Neural cell (in vitro differentiated cells): ENCODE measurements at regions not wholly inside any gene's neighbourhood (a gene's known extent, or its start where the extent isn't known, plus 50 kb on each side); places are given as distances from the start of the nearest gene placed in this dataset.

Source experiments
- H2AFZ ChIP-seq: fragments of 200-600, 300-800 bp; sonication (generic), shearing (Covaris generic); 2 replicates; pipeline ENCODE4 v1.6.0; 2014; ENCODE audit warnings: low read depth, mild to moderate bottlenecking, antibody characterized with exemption, low read length, moderate library complexity
- H3F3A ChIP-seq: fragments of 200-600 bp; shearing (Covaris generic); 2 replicates; pipeline ENCODE4 v1.6.1; 2016; ENCODE audit warnings: mild to moderate bottlenecking, moderate library complexity, mixed read lengths, antibody characterized with exemption, low read length; ENCODE audit not compliant: insufficient read depth, poor library complexity, severe bottlenecking
- H3K27ac ChIP-seq: fragments of 200-600, 300-800 bp; sonication (generic), shearing (Covaris generic); 2 replicates; pipeline ENCODE4 v1.5.1; 2014; ENCODE audit warnings: mild to moderate bottlenecking, low read length, moderate library complexity
- H3K27me3 ChIP-seq: fragments of 300-800, 200-600 bp; sonication (generic), shearing (Covaris generic); 2 replicates; pipeline ENCODE4 v1.6.0; 2014; ENCODE audit warnings: mild to moderate bottlenecking, low read depth, low read length, moderate library complexity; ENCODE audit not compliant: insufficient read depth
- H3K36me3 ChIP-seq: fragments of 300-800, 200-600 bp; sonication (generic), shearing (Covaris generic); 2 replicates; pipeline ENCODE4 v1.5.1; 2014; ENCODE audit warnings: mild to moderate bottlenecking, antibody characterized with exemption, low read length, moderate library complexity; ENCODE audit not compliant: insufficient read depth
- H3K4me2 ChIP-seq: fragments of 300-800, 200-600 bp; sonication (generic), shearing (Covaris generic); 2 replicates; pipeline ENCODE4 v1.6.0; 2014; ENCODE audit warnings: mild to moderate bottlenecking, low read length
- H3K4me3 ChIP-seq: fragments of 300-800, 200-600 bp; sonication (generic), shearing (Covaris generic); 2 replicates; pipeline ENCODE4 v1.5.1; 2014; ENCODE audit warnings: mild to moderate bottlenecking, low read length, moderate library complexity
- H3K79me2 ChIP-seq: fragments of 200-600 bp; shearing (Covaris generic); replicated peaks from 2 replicates; pipeline ENCODE4 v1.6.0; 2014; ENCODE audit warnings: mild to moderate bottlenecking, low read length, moderate library complexity; ENCODE audit not compliant: insufficient read depth
- H3K9ac ChIP-seq: fragments of 300-800, 200-600 bp; sonication (generic), shearing (Covaris generic); 2 replicates; pipeline ENCODE4 v1.6.1; 2016; ENCODE audit warnings: mild to moderate bottlenecking, low read length, mixed read lengths
- H3K9me2 ChIP-seq: fragments of 200-600 bp; shearing (Covaris generic); 2 replicates; pipeline ENCODE4 v1.6.1; 2016; ENCODE audit warnings: mild to moderate bottlenecking, low read length, mixed read lengths; ENCODE audit not compliant: insufficient read depth
- H3K9me3 ChIP-seq: fragments of 200-600, 300-800 bp; sonication (generic), shearing (Covaris generic); 2 replicates; pipeline ENCODE4 v1.6.1; 2016; ENCODE audit warnings: mild to moderate bottlenecking, mixed run types, low read length, moderate library complexity, mixed read lengths
- H4K20me1 ChIP-seq: fragments of 200-600 bp; shearing (Covaris generic); 2 replicates; pipeline ENCODE4 v1.6.1; 2016; ENCODE audit warnings: mild to moderate bottlenecking, mixed run types; ENCODE audit not compliant: insufficient read depth
- CTCF ChIP-seq: fragments of 450-650 bp; IDR thresholded peaks from 2 replicates; pipeline ENCODE4 v1.5.1; 2014; ENCODE audit warnings: antibody characterized with exemption, mild to moderate bottlenecking, moderate library complexity; ENCODE audit not compliant: poor library complexity, severe bottlenecking
- EP300 ChIP-seq: fragments of 450-650 bp; conservative IDR thresholded peaks from 2 replicates; pipeline ENCODE4 v1.6.1; 2014; ENCODE audit warnings: antibody characterized with exemption, mild to moderate bottlenecking, moderate library complexity; ENCODE audit not compliant: poor library complexity, severe bottlenecking
- EZH2 ChIP-seq: fragments of 200-600, 300-800 bp; shearing (Covaris generic), sonication (generic); IDR thresholded peaks from 2 replicates; pipeline ENCODE4 v1.6.1; 2014; ENCODE audit warnings: antibody characterized with exemption, low read length, borderline replicate concordance, mild to moderate bottlenecking; ENCODE audit not compliant: insufficient read depth, poor library complexity, severe bottlenecking
- MXI1 ChIP-seq: fragments of 450-650 bp; conservative IDR thresholded peaks from 2 replicates; pipeline ENCODE4 v1.6.1; 2014; ENCODE audit warnings: antibody characterized with exemption, mild to moderate bottlenecking; ENCODE audit not compliant: poor library complexity, severe bottlenecking
- POLR2AphosphoS5 ChIP-seq: IDR thresholded peaks from 2 replicates; pipeline ENCODE4 v1.6.1; 2012
- RAD21 ChIP-seq: fragments of 450-650 bp; conservative IDR thresholded peaks from 2 replicates; pipeline ENCODE4 v1.6.1; 2014; ENCODE audit warnings: antibody characterized with exemption, mild to moderate bottlenecking, moderate library complexity
- SMC3 ChIP-seq: fragments of 450-650 bp; conservative IDR thresholded peaks from 2 replicates; pipeline ENCODE4 v1.6.1; 2014; ENCODE audit warnings: antibody characterized with exemption, mild to moderate bottlenecking, moderate library complexity; ENCODE audit not compliant: poor library complexity
- TAF1 ChIP-seq: IDR thresholded peaks from 2 replicates; pipeline ENCODE4 v1.6.1; 2012; ENCODE audit warnings: low read depth
- TF ChIP-seq, protein P1 (sequence below): IDR thresholded peaks from 2 replicates; pipeline ENCODE4 v1.6.1; 2012; ENCODE audit warnings: borderline replicate concordance

DNA sequence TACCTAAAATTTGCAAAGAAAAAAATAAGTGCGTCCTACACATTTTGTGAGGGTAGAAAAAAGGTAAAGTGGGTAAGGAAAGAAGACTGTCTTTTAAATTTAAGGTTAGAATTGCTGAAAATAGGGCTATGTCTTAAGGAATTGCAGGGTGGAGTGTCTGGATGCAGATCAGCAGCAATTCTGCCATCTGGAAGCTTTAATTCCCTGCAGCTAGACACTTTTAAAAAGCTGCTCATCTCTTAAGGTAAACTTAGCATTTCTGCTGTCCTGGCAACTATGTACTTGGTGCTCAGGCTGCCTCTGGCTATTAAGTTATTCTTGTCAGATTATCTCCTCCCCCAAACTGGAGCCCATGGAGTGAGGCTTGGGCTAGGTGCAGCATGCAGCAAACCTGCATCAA, 420.2 kb downstream of the SI start:
- H3K4me3 ChIP-seq, result no peak overlapping the region
- H3K9me3 ChIP-seq, result no peaks in the 10 kb centered on the region
- H3F3A ChIP-seq, result no peaks in the 10 kb centered on the region
- H3K79me2 ChIP-seq, result no peaks in the 10 kb centered on the region
- TF ChIP-seq RAD21 (no peak), EP300 (no peak), EZH2 (no peak), CTCF (no peak), POLR2AphosphoS5 (no peak), SMC3 (no peak), MXI1 (no peak), TAF1 (no peak)
- TF ChIP-seq, protein P1, sequence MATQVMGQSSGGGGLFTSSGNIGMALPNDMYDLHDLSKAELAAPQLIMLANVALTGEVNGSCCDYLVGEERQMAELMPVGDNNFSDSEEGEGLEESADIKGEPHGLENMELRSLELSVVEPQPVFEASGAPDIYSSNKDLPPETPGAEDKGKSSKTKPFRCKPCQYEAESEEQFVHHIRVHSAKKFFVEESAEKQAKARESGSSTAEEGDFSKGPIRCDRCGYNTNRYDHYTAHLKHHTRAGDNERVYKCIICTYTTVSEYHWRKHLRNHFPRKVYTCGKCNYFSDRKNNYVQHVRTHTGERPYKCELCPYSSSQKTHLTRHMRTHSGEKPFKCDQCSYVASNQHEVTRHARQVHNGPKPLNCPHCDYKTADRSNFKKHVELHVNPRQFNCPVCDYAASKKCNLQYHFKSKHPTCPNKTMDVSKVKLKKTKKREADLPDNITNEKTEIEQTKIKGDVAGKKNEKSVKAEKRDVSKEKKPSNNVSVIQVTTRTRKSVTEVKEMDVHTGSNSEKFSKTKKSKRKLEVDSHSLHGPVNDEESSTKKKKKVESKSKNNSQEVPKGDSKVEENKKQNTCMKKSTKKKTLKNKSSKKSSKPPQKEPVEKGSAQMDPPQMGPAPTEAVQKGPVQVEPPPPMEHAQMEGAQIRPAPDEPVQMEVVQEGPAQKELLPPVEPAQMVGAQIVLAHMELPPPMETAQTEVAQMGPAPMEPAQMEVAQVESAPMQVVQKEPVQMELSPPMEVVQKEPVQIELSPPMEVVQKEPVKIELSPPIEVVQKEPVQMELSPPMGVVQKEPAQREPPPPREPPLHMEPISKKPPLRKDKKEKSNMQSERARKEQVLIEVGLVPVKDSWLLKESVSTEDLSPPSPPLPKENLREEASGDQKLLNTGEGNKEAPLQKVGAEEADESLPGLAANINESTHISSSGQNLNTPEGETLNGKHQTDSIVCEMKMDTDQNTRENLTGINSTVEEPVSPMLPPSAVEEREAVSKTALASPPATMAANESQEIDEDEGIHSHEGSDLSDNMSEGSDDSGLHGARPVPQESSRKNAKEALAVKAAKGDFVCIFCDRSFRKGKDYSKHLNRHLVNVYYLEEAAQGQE, result no peak
- H4K20me1 ChIP-seq, result no peaks in the 10 kb centered on the region
- H3K9ac ChIP-seq, result no peak overlapping the region
- no peak overlapping the region for H3K27ac ChIP-seq
- no peaks in the 10 kb centered on the region for H3K36me3 ChIP-seq
- H3K4me2 ChIP-seq, result no peak overlapping the region
- no peak overlapping the region for H2AFZ ChIP-seq
- no peaks in the 10 kb centered on the region for H3K27me3 ChIP-seq
- no peaks in the 10 kb centered on the region for H3K9me2 ChIP-seq

- H3K27me3 ChIP-seq, result no peaks in the 10 kb centered on the region
- TF ChIP-seq TAF1, result no peak
- TF ChIP-seq, protein P1, result no peak
- no peak for TF ChIP-seq EZH2
- TF ChIP-seq POLR2AphosphoS5, result no peak
- no peak for TF ChIP-seq SMC3
- no peak for TF ChIP-seq EP300
- no peak for TF ChIP-seq MXI1
- no peak for TF ChIP-seq RAD21
- TF ChIP-seq CTCF, result no peak
- H3F3A ChIP-seq, result no peaks in the 10 kb centered on the region
Observed at GRCh38 chr3:164657631-164658030, 420.7 kb downstream of the SI start.

More at GRCh38 chr3:164657631-164658030, 420.7 kb downstream of the SI start:
- Histone ChIP-seq H3K36me3 (no peaks in the 10 kb centered on the region), H3K9me2 (no peaks in the 10 kb centered on the region), H2AFZ (no peak overlapping the region), H4K20me1 (no peaks in the 10 kb centered on the region), H3K4me2 (no peak overlapping the region), H3K9ac (no peak overlapping the region), H3K9me3 (no peaks in the 10 kb centered on the region), H3K4me3 (no peak overlapping the region), H3K27ac (no peak overlapping the region), H3K79me2 (no peaks in the 10 kb centered on the region)
